HG03066 (cell line): ENCODE measurements at regions not wholly inside any gene's neighbourhood (a gene's known extent, or its start where the extent isn't known, plus 50 kb on each side); places are given as distances from the start of the nearest gene placed in this dataset.
"Not testable (repeated sequence)": the region's sequence is repeated elsewhere in the genome, so short reads cannot be mapped to it uniquely, and the experiment has no call there.

Source experiments
- ATAC-seq: cut with Tn5 transposase; IDR thresholded peaks from one replicate; pipeline ENCODE4 v1.9.1; 2021; ENCODE audit warnings: low read depth; ENCODE audit not compliant: unreplicated experiment

DNA sequence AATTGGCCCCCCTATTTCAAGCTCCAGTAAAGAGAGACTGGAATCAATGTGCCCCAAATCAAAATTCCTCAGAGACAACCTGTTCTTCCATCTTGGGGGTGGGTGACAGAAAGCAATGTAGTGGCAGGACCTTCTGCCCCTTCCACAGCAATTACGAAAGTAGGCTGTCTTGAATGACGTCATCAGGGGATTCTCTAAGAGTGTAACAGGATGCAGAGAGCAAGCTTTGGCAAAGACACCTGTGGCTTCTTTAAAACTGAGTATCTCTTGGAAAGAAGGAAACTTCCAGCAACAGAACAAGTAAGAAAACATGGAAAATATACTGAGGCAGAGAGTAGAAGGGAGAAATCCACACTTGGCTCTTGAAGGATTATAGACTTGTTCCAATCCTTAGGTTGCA lies 247.6 kb upstream of the PDE4D start:
- ATAC-seq, result no peak

- no peak for ATAC-seq
Observed at GRCh38 chr5:60136841-60137240, 243.3 kb upstream of the PDE4D start.

DNA sequence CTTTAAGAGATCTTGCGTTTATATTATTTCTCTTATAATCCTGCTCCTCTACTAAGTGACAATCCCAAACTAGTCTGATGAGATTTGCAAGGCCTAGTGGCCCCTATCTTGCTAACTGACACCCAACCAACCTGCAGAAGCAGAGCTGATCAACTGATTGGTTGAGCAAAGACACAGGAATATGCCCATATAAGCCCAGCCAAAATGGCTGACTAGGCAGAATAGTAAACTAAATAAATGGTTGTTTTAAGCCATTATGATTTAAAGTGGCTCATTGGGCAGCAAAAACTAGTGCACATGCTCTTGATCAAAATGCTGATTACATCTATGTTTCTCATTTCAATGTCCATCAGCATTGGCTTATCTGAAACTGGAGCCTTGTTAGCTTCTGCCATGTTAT lies 238.0 kb upstream of the PDE4D start:
- no peak for ATAC-seq

DNA sequence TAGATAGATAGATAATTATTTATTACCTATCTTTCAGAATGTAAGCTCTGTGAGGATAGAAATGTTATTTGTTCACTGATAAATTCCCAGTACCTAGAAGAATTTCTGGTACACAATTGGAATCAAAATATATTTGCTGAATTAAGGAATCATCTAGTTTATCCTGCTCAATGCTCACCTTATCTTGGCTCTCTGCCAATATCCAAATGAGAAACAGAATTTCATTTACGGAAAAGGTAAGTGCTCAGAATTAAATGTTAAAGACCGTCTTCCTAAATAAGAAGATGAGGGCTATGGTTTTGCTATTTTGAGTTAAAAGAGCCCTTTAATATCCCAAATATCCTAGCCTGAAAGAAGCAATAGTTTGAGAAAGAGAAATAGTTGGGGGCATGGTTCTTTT lies 232.1 kb upstream of the PDE4D start:
- ATAC-seq, result no peak

GRCh38 chr5:60102961-60103693 lies 209.6 kb upstream of the PDE4D start:
- ATAC-seq, result no peak

DNA sequence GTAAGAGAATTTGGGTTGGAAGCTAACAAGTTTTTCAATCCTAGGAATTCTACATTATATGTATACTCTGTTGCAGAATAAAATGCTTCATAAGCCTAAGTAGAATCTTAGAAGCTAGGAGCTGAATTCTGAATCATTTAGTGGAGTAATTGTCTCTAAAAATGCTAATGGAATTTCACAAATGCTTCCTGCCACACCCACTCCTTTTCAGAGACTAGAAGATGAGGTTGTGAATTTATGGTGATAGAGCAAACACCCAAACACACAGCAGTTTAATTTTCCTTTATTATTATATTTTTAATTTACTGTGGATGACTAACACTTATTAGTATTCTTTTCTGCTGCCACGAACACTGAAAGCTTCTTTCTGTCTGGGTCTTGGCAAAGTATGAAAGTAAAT lies 208.0 kb upstream of the PDE4D start:
- ATAC-seq, result no peak

GRCh38 chr5:60092671-60093422 lies 199.3 kb upstream of the PDE4D start:
- ATAC-seq, result no peak

DNA sequence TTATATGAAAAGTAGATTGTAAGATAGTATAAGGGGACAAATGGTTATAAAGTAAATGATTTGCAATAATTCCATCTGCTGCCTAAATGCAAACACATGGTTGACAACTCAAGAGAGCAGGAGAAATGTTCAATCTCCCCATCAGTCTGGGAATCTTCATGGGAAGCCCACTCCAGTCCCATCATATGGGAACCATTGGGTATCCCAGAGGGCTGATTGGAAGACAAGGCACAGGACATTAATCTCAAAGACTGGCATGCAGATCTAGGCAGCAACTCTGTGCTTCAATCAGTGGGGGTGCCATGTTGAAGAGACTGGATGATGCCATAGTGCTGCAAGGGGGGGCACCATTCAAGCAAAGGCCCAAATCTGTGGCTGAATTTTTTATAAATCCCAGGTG lies 193.1 kb upstream of the PDE4D start:
- no peak for ATAC-seq

GRCh38 chr5:60084226-60084625 lies 190.7 kb upstream of the PDE4D start:
- ATAC-seq, result no peak

DNA sequence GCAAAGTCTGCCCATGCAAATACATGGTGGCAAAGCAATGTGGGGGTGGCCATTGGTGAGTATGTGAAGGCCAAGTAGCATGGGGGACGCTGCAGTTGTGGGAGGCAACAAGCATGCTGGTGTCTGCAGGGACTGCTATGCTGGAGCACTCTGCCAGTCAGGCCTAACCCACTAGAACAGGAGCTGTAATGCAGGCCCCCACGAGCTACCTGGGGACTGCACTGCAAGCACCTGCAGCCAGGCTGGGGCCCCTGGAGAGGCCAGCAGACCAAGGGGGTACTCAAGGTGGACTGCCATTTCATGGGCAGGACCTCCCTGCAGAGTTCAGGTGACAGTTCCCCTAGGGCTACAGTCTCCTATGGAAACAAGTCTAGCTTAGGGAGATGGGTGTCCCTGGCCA lies 183.8 kb upstream of the PDE4D start:
- no peak for ATAC-seq

DNA sequence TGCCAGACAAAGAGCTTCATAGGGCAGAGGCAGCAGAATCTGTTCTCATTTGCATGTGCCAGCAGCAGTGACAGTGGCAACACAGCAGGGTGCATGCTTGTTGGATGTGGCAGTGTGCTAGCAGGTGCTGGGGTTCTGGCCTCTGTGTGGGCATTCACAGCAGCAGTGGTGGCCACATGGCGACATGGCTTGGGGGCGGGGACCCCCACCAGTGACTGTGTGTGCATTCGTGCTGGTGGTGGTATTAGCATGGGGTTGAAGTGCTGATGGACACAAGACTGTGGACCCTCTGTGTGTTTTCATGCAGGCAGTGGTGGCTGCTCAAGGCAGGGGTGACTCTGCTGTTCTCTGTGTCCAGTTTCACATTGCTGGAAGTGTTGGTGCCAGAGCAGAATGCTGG lies 183.2 kb upstream of the PDE4D start:
- no peak for ATAC-seq

GRCh38 chr5:60066502-60066901 lies 173.0 kb upstream of the PDE4D start:
- no peak for ATAC-seq

GRCh38 chr5:60060389-60060788 lies 166.9 kb upstream of the PDE4D start:
- ATAC-seq, result no peak

GRCh38 chr5:60056191-60056590 lies 162.7 kb upstream of the PDE4D start:
- no peak for ATAC-seq

- no peak for ATAC-seq
Observed at GRCh38 chr5:60055168-60055567, 161.6 kb upstream of the PDE4D start.

DNA sequence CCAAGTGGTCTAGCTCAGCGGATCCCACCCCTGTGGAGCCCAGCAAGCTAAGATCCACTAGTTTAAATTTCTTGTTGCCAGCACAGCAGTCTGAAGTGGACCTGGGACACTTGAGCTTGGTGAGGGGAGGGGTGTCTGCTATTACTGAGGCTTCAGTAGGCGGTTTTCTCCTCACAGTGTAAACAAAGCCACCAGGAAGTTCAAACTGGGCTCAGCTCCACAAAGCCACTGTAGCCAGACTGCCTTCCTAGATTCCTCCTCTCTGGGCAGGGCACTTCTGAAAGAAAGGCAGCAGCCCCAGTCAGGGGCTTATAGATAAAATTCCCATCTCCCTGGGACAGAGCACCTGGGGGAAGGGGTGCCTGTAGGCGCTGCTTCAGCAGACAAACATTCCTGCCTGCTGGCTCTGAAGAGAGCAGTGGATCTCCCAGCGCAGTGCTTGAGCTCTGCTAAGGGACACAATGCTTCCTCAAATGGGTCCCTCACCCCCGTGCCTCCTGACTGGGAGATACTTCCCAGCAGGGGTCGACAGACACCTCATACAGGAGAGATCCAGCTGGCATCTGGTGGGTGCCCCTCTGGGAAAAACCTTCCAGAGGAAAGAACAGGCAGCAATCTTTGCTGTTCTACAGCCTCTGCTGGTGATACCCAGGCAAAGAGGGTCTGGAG lies 148.6 kb upstream of the PDE4D start:
- not testable (repeated sequence) for ATAC-seq

DNA sequence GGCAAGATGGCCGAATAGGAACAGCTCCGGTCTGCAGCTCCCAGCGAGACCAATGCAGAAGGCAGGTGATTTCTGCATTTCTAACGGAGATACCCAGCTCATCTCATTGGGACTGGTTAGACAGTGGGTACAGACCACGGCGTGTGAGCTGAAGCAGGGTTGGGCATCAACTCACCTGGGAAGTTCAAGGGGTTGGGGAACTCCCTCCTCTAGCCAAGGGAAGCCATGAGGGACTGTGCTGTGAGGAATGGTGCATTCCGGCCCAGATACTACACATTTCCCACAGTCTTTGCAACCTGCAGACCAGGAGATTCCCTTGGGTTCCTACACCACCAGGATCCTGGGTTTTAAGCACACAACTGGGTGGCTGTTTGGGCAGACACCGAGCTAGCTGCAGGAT lies 148.0 kb upstream of the PDE4D start:
- not testable (repeated sequence) for ATAC-seq

- ATAC-seq, result no peak
Observed at GRCh38 chr5:60036192-60036938, 142.8 kb upstream of the PDE4D start.

GRCh38 chr5:60026161-60026560 lies 132.6 kb upstream of the PDE4D start:
- no peak for ATAC-seq

- no peak for ATAC-seq
Observed at GRCh38 chr5:60024104-60024503, 130.6 kb upstream of the PDE4D start.

DNA sequence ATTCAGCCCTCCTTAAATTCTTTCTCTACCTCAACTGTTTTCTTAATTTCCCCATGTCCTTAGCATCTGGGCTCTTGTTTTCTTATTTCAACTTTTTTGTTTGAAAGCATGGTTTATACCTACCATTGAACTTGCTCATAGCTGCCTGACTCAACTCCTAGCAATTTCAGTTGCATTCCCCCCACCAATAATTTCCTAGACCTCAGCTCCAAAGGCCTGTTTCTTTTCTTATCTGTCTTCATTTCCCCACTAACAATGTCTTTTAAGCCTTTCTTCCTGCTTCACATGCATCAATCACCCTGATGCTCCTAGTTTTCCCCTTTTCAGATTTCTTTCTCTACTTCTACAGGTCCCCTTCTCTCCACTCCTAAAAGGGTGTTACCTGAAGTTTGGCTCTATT lies 129.7 kb upstream of the PDE4D start:
- ATAC-seq, result no peak
